Adrenal gland (tissue), 9 donors: ENCODE measurements at regions not wholly inside any gene's neighbourhood (a gene's known extent, or its start where the extent isn't known, plus 50 kb on each side); places are given as distances from the start of the nearest gene placed in this dataset.
"Not testable (repeated sequence)": the region's sequence is repeated elsewhere in the genome, so short reads cannot be mapped to it uniquely, and the experiment has no call there.

ENCODE experiments used
- DNase-seq, 7 donors: peaks; one replicate each; pipeline ENCODE4 v3.0.0-alpha.2; 2019 to 2020
- H3K27ac ChIP-seq, 5 donors: fragments of 200-600 bp; sonication (generic) in 4 of 5; 1 replicate in 3 of 5; 2 replicates in 2 of 5; pipeline versions ENCODE4 v1.5.1 to v1.8.0; 2016 to 2020; ENCODE audit warnings: mild to moderate bottlenecking in 1 of 5
- H3K27me3 ChIP-seq: fragments of 200-600 bp; 2 replicates; pipeline ENCODE4 v1.8.0; 2021
- H3K36me3 ChIP-seq, 2 donors: fragments of 200-600 bp; replicated peaks in 1 of 2; 1 replicate in 1 of 2; 2 replicates in 1 of 2; pipeline versions ENCODE4 v1.5.1 to v1.8.0; 2018 to 2022
- H3K4me1 ChIP-seq, 2 donors: fragments of 200-600 bp; replicated peaks in 1 of 2; 1 replicate in 1 of 2; 2 replicates in 1 of 2; pipeline versions ENCODE4 v1.5.1 to v1.8.0; 2018 to 2021
- H3K4me3 ChIP-seq, 4 donors: fragments of 200-600 bp; sonication (generic) in 3 of 4; one replicate each; pipeline ENCODE4 v1.5.1; 2016 to 2018
- H3K9me3 ChIP-seq, 3 donors: fragments of 200-600 bp; sonication (generic) in 1 of 3; replicated peaks in 1 of 3; 1 replicate in 2 of 3; 2 replicates in 1 of 3; pipeline versions ENCODE4 v1.5.1 to v1.8.0; 2016 to 2021
- POLR2A ChIP-seq, 2 donors: fragments of 450-650 bp; IDR thresholded peaks; one replicate each; pipeline ENCODE4 v1.6.1; 2017; ENCODE audit warnings: antibody characterized with exemption in 2 of 2, mild to moderate bottlenecking in 2 of 2, moderate library complexity in 1 of 2
- whole genome bisulfite sequencing, 4 donors: extraction: QIAGEN DNeasy Blood & Tissue Kit in 2 of 4; methylation state at CpG; one replicate each; pipeline versions ENCODE4 v1.1.5 to v1.1.7; 2013 to 2017; 5-methylcytosine and 5-hydroxymethylcytosine counted together
- intact Hi-C, 2 donors: fragments of 100-400 bp; cut with DNase I; formaldehyde crosslinking; loops; one replicate each; pipeline versions ENCODE4 v1.14.1 to v1.15.0; 2022 to 2023
- TF ChIP-seq, protein P1 (sequence below), 6 experiments: fragments of 450-650 bp in 4 of 6; fragments of 200-600 bp in 2 of 6; sonication (generic) in 1 of 6; IDR thresholded peaks; 1 replicate in 5 of 6; 2 replicates in 1 of 6; pipeline versions ENCODE4 v1.5.1 to v1.8.0; 2016 to 2021; ENCODE audit warnings: antibody characterized with exemption in 6 of 6, mild to moderate bottlenecking in 2 of 6, moderate library complexity in 1 of 6
- donor health status: healthy with polysubstance abuse.
- donor health status: Bipolar disorder and iron deficiency.
- donor health status: DM: yes; HTN: yes; CAD: no.
- donor health status: DM: no; HTN: no; CAD: no.
- donor health status: DM: no; HTN: no; CAD: no.

DNA sequence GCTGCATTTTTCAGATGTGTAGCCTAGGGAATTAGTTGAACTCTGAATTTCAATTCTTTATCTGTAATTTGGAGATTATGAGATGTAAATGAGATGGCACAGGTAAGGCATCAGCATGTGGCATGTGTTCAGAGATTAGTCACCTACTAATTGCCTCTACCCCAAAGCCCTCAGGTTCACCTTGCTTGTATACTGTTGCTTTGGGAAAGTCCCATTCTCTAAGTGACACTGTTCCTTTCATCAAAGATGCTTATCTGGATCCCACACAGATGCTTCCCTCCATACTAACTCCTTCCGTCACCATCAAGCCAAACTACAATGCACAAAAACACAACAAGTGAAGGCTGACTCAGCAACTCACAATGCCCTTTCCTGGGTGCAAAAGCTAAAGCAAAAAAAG lies 143.7 kb downstream of the LRATD1 start:
- Histone ChIP-seq H3K27me3 (no peaks in the 10 kb centered on the region), H3K27ac (no peak overlapping the region), H3K4me1 (no peaks in the 10 kb centered on the region), H3K9me3 (no peaks in the 10 kb centered on the region), H3K4me3 (no peak overlapping the region), H3K36me3 (no peaks in the 10 kb centered on the region)
- no peak for DNase-seq
- WGBS, 4 donors, result 24 to 92% (median 63%) methylated on average over 1 of the region's 1 CpG
- intact Hi-C loops, result no loop called here
- TF ChIP-seq POLR2A (IDR thresholded peaks at IDR 0.05), result no peak
- TF ChIP-seq, protein P1, sequence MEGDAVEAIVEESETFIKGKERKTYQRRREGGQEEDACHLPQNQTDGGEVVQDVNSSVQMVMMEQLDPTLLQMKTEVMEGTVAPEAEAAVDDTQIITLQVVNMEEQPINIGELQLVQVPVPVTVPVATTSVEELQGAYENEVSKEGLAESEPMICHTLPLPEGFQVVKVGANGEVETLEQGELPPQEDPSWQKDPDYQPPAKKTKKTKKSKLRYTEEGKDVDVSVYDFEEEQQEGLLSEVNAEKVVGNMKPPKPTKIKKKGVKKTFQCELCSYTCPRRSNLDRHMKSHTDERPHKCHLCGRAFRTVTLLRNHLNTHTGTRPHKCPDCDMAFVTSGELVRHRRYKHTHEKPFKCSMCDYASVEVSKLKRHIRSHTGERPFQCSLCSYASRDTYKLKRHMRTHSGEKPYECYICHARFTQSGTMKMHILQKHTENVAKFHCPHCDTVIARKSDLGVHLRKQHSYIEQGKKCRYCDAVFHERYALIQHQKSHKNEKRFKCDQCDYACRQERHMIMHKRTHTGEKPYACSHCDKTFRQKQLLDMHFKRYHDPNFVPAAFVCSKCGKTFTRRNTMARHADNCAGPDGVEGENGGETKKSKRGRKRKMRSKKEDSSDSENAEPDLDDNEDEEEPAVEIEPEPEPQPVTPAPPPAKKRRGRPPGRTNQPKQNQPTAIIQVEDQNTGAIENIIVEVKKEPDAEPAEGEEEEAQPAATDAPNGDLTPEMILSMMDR (IDR thresholded peaks at IDR 0.05), result no peak

DNA sequence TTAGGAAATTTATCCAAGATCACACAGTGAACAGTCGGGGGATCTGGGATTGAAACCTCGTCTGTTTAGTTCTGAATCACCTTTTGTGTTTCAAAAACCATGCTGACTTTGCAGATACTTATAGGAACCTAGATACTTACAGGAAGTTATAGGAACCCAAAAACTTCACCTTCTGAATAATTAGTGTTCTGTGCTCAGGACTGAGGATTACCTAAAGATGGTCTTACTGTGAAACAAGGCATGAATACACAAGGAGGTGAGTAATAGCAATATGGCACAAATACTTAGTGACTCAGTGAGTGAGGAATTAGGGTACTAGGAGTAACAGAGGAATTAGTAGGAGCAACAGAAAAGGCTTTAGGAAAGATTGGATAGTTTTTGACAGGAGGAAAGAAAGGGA lies 145.5 kb downstream of the LRATD1 start:
- intact Hi-C loops, result no loop called here
- TF ChIP-seq POLR2A (IDR thresholded peaks at IDR 0.05), result no peak
- TF ChIP-seq, protein P1 (IDR thresholded peaks at IDR 0.05), result no peak

DNA sequence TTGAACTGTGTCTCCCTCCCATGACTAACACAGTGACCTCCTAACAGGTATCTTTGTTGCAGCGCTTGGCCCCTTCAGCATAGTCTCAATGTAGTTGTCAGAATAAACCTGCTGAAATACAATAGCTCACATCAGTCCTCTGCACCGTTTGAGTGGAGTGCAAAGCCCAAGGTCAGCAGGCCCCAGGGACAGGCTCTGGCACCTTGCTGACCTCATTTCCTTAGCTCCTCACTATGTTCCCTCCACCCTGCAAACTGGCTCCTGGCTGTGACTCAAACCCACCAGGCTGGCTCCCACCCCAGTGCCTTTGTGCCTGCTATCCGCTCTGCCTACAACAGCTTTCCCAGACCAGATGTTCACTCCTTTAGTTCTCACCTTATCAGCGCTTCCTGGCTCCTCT lies 146.7 kb downstream of the LRATD1 start:
- Histone ChIP-seq H3K4me1 (no peaks in the 10 kb centered on the region), H3K27me3 (no peaks in the 10 kb centered on the region), H3K9me3 (no peaks in the 10 kb centered on the region), H3K4me3 (no peak overlapping the region), H3K36me3 (no peaks in the 10 kb centered on the region), H3K27ac (no peak overlapping the region)
- WGBS, 4 donors, result 68 to 87% (median 68%) methylated on average over 4 of the region's 4 CpGs
- DNase-seq, result no peak
- no peak for TF ChIP-seq POLR2A (IDR thresholded peaks at IDR 0.05)
- TF ChIP-seq, protein P1 (IDR thresholded peaks at IDR 0.05), result no peak
- intact Hi-C loops, result no loop called here

More for the DNA sequence above, 145.5 kb downstream of the LRATD1 start:
- H3K4me3 ChIP-seq, result no peak overlapping the region
- no peak overlapping the region for H3K27ac ChIP-seq
- no peak for DNase-seq
- no peaks in the 10 kb centered on the region for H3K4me1 ChIP-seq
- no peaks in the 10 kb centered on the region for H3K27me3 ChIP-seq
- 79 to 83% (median 81%) methylated on average over 2 of the region's 2 CpGs for WGBS, 4 donors
- H3K36me3 ChIP-seq, result no peaks in the 10 kb centered on the region
- H3K9me3 ChIP-seq, result no peaks in the 10 kb centered on the region

DNA sequence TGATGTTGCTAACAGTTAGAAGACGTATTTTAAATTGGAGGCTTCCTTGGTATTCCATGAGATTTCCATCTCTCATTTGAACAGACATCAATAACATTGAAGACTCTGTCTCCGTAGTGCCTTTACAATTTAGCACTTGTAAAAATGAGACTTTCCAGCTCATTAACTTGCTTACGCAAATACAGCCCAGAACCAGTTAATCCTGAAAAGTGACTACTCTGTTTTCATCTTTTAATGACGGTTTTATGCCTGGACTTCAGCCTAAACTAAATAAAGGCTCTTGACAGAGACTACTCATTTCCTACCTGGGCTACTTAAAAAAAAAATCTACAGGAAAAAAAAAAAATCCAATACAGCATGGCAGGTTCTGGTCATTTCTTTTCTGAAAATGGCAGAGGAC lies 148.6 kb downstream of the LRATD1 start:
- intact Hi-C loops, result no loop called here
- 60 to 66% (median 63%) methylated on average over 4 of the region's 4 CpGs for WGBS, 4 donors
- Histone ChIP-seq H3K36me3 (no peaks in the 10 kb centered on the region), H3K9me3 (no peaks in the 10 kb centered on the region), H3K27ac (no peak overlapping the region), H3K4me1 (no peaks in the 10 kb centered on the region), H3K4me3 (no peak overlapping the region), H3K27me3 (no peaks in the 10 kb centered on the region)
- no peak for DNase-seq
- TF ChIP-seq, protein P1 (IDR thresholded peaks at IDR 0.05), result no peak
- no peak for TF ChIP-seq POLR2A (IDR thresholded peaks at IDR 0.05)

DNA sequence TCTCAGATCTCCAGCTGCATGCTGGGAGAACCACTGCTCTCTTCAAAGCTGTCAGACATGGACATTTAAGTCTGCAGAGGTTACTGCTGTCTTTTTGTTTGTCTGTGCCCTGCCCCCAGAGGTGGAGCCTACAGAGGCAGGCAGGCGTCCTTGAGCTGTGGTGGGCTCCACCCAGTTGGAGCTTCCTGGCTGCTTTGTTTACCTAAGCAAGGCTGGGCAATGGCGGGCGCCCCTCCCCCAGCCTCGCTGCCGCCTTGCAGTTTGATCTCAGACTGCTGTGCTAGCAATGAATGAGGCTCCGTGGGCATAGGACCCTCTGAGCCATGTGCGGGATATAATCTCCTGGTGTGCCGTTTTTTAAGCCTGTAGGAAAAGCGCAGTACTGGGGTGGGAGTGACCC lies 156.3 kb downstream of the LRATD1 start:
- H3K27me3 ChIP-seq, H3K4me3 ChIP-seq, intact Hi-C loops, DNase-seq, H3K36me3 ChIP-seq, H3K27ac ChIP-seq, H3K4me1 ChIP-seq, H3K9me3 ChIP-seq: not testable (repeated sequence)
- 86 to 93% (median 90%) methylated on average over 8 to 9 of the region's 9 CpGs for whole genome bisulfite sequencing, 4 donors
